HL-60/S4 treated with retinoic acid at 250 ng/mL for 4 days and 3 days (cell line): ENCODE measurements at regions not wholly inside any gene's neighbourhood (a gene's known extent, or its start where the extent isn't known, plus 50 kb on each side); places are given as distances from the start of the nearest gene placed in this dataset.

Experiments used
- in situ Hi-C: fragments of 300-500 bp; cut with MboI; formaldehyde crosslinking; loops from 2 replicates; pipeline ENCODE4 v1.7.0; 2022; ENCODE audit warnings: low sequenced_read_pairs

GRCh38 chr12:131606218-131606901 lies 104.5 kb upstream of the SFSWAP start:
- in situ Hi-C loops, result no loop called here

- in situ Hi-C loops, result no loop called here
Measured at GRCh38 chr12:131607658-131608447, 103.0 kb upstream of the SFSWAP start.

GRCh38 chr12:131608740-131609690 lies 101.9 kb upstream of the SFSWAP start:
- in situ Hi-C loops, result no loop called here

DNA sequence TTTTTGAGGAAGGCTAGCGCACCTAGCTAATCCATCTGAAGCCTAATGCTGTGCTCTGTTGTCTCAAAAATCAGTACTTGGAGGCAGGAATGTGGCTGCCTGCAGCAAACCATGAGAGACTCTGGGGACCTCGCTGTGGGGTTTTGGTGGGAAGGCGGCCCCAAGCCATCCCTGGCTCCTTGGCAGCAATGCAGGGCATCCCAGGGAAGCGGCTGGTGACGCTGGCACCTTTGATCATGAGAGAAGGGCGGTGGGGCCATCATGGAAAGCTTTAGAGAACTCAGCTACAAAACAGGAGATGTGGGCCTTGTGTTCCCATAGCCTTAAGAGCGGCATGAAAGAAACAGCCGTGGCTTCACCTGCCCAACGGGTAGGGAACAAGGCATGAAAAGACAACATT lies 101.1 kb upstream of the SFSWAP start:
- in situ Hi-C loops, result no loop called here

DNA sequence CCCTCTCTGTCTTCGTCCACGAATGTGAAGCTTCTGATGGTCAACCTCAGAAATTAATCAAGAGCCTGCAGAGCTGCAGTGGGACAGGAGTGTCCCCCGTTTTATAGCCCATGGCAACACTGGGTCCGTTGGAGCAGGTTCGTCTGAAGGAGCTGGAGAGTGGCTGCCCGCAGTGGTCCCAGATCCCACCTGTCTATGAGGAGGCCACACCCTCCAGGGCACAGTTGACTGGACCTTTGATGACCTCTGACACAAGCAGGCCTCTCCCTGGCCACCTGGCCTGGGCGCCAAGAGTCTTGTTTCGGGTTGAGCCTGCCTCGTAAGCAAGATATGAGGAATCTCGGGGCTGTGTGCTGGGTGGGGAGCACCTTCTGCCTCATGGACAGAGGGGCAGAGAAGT lies 100.7 kb upstream of the SFSWAP start:
- in situ Hi-C loops, result no loop called here

DNA sequence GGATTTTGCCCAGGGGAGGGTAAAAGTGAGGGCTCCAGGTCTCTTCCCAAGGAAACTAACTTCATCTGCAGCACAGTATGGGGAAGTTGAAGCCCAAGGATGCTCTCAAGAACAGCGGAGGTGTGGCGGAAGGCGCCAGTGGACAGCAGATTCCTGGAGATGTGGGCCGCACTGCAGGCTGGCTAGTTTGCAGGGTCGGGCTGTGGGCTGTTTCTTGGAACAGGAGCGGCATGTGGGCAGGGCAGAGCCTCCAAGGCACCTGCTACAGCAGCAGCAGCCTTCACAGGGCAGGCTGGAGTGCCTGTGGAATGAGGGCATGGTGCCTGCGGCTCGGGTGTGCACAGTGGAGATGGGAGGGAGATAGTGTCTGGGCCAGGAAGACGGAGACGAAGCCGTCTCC lies 100.0 kb upstream of the SFSWAP start:
- in situ Hi-C loops, result no loop called here

GRCh38 chr12:131611416-131612091 lies 99.3 kb upstream of the SFSWAP start:
- in situ Hi-C loops, result no loop called here

GRCh38 chr12:131612092-131612755 lies 98.7 kb upstream of the SFSWAP start:
- in situ Hi-C loops, result no loop called here

DNA sequence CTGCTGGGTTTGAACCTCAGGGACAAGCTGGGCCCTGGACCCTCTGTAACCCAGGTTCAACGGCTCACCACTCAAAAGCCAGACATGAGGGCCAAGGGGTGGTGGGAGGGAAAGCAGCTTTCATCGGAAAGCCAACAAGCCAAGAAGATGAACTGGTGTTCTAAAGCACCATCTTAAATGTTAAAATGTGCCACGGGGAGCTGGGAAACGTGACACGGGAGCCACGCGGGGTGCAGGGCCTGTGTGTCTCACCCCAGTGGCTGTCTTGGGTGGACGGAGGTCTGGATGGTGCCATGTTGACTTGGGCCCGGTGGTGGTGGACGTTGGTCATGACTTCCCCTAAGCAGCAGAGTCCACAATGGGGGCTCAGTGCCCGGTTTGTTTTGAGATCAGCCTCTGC lies 97.7 kb upstream of the SFSWAP start:
- in situ Hi-C loops, result no loop called here

DNA sequence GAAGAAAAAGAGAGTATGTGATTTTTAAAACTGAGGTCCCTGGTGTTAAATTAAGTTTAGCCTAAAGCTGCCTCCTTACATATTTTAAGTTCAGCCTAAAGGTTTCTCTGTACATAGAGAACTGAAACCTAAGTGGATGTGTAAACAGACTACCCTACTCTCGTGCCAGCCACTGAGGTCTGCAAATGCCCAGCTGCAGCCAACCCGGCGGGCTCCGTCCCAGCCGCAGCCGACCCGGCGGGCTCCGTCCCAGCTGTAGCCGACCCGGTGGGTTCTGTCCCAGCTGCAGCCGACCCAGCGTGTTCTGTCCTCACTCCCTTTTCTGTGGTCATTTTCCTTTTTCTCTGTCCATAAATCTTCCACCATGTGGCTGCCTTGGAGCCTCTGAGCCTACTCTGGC lies 97.2 kb upstream of the SFSWAP start:
- in situ Hi-C loops, result no loop called here

DNA sequence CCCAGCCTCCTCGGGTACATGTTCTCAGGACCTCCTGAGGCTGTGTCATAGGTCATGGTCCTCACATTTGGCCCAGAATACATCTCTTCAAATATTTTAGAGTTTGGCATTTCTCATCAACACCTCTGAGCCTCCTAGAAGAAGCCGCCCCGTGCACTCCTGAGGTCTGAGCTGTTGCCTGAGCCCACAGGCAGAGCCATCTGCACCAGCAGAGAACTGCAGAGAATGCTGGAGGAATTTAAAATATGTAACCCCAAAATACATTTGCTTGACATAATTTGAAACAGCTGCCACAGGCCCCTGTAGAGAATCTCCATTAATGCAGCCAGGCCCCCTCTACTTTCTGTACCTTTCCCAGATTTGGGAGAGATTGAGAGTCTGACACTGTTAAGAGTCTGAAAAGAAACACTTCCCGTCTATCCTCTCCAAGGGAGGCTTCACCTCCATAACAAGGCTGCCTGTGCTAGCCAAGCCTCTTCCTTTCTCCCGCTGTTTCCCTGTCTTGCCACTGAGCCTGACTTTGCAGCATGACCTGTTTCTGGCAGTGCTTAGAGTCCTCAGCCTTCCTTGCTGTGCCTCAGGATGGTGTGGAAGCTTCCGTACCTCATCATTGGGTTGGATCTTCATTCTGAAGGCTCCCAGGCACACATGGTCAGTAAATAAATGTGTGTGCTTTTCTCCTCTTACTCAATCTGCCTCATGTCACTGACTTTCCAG lies 95.4 kb upstream of the SFSWAP start:
- in situ Hi-C loops, result no loop called here

GRCh38 chr12:131616043-131616700 lies 94.7 kb upstream of the SFSWAP start:
- in situ Hi-C loops, result no loop called here

DNA sequence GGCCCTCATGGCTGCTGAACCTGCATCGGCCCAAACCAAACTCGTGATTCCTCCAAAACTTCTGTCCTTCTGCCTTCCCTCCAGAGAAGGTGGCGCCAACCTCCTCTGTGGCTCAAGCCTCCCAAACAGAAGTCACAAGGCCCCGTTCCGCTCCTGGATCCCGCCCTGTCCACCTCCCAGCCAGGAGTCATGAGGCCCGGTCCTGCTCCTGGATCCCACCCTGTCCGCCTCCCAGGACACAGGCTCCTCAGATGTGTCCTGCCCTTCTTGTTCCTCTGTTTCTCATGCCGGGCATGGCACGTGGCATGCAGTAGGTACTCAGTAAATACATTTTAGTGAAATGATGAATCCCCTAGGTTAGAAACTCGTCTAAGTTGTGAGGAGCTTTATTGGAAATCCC lies 94.2 kb upstream of the SFSWAP start:
- in situ Hi-C loops, result no loop called here

DNA sequence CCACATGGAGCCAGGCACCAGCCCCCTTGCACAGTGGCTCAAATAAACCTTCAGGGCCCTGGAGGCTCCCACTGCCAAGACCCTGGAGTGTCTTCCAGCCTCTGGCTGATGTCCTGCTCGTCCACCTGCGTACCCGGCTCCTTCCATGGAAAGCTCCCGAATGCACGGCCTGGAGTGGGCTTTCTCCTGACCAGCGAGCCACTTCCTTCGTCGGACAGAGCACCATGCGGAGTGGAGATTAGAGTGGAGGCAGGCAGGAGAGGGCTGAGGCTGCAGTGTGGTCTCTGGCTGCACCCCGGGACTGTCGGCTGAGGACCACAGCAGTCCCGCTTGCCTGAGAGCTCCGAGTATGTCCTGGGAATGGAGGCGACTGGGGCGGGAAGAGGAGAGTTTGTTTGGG lies 93.7 kb upstream of the SFSWAP start:
- in situ Hi-C loops, result no loop called here

- in situ Hi-C loops, result no loop called here
Measured at GRCh38 chr12:131617596-131618302, 93.1 kb upstream of the SFSWAP start.

- in situ Hi-C loops, result no loop called here
Measured at GRCh38 chr12:131618303-131618658, 92.6 kb upstream of the SFSWAP start.

GRCh38 chr12:131618701-131619100 lies 92.2 kb upstream of the SFSWAP start:
- in situ Hi-C loops, result no loop called here

DNA sequence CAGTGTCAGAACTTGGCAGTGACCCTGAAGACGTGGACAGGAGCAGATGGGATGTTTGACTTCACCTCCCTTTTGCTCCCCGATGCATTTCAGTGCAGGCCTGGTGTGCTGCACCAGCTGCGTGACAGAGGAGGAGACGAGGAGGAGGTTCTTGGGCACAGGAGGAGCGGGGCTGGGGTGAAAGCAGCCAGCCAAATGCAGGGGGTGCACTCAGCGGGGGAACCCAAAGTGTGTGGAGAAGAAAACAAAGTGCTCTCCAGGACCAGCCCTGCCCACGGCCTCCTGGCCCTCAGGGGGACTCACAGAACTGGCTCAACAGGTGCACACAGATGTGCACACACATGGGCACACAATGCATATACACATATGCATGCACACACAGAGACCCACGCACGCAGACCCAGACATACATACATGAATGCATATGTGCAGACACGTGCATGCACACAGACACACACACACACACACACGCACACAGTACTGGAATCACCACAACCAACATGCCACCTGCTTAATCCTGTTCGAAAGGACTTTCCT lies 91.7 kb upstream of the SFSWAP start:
- in situ Hi-C loops, result no loop called here
